ENCODE measurements at regions not wholly inside any gene's neighbourhood (a gene's known extent, or its start where the extent isn't known, plus 50 kb on each side); places are given as distances from the start of the nearest gene placed in this dataset.

DNA sequence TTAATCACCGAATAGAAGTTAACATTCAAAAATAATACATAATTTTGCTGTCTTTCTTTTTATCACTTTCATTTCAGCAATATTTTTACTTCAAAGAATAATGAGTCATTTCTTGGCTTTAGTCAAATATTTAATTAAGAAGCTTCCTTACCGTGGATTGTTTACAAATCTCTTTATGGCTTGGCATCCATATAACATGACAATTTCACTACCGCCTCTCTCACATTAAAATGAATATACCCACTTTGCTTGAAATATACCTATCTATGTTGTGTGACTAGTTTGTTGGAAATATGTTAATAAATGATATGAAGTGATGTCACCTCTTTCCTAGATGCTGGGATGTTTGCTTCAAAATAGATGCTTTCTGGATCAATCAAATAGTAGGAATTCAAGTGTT, 1203.9 kb downstream of the AMY1C start:
- Histone ChIP-seq H3K36me3 (ENCODE audit: control insufficient read depth, insufficient read depth, low read length) (no peaks in the 10 kb centered on the region), H3K27me3 (ENCODE audit: control insufficient read depth, insufficient read depth, low read length) (no peaks in the 10 kb centered on the region), H3K4me3 (ENCODE audit: low read depth, low read length) (no peak overlapping the region)
- no peak for DNase-seq (ENCODE audit: low read depth)
- TF ChIP-seq, protein P1, sequence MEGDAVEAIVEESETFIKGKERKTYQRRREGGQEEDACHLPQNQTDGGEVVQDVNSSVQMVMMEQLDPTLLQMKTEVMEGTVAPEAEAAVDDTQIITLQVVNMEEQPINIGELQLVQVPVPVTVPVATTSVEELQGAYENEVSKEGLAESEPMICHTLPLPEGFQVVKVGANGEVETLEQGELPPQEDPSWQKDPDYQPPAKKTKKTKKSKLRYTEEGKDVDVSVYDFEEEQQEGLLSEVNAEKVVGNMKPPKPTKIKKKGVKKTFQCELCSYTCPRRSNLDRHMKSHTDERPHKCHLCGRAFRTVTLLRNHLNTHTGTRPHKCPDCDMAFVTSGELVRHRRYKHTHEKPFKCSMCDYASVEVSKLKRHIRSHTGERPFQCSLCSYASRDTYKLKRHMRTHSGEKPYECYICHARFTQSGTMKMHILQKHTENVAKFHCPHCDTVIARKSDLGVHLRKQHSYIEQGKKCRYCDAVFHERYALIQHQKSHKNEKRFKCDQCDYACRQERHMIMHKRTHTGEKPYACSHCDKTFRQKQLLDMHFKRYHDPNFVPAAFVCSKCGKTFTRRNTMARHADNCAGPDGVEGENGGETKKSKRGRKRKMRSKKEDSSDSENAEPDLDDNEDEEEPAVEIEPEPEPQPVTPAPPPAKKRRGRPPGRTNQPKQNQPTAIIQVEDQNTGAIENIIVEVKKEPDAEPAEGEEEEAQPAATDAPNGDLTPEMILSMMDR (IDR thresholded peaks at IDR 0.05; ENCODE audit: insufficient read depth, low read length, poor library complexity, severe bottlenecking): no peak

DNA sequence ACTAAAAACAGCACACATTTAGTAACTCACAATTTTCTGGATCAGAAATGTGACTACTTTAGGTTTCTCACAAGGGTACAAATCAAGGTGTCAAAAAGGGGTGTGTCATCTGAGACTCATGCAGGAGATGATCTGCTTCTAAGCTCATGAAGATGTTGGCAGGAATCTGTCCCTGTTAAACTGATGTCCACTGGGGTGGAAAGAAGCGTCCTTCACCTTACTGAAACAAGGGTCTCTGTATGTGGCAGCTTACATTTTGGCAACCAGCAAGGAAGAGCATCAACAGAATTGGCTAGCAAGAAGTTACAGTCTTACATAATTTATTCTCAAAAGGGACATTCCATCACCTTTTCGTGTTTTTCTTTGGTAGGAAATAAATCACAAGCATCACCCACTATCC, 1223.8 kb downstream of the AMY1C start:
- H3K27me3 ChIP-seq (ENCODE audit: control insufficient read depth, insufficient read depth, low read length): no peaks in the 10 kb centered on the region
- TF ChIP-seq, protein P1 (IDR thresholded peaks at IDR 0.05; ENCODE audit: insufficient read depth, low read length, poor library complexity, severe bottlenecking): no peak
- H3K4me3 ChIP-seq (ENCODE audit: low read depth, low read length): no peak overlapping the region
- no peak for DNase-seq (ENCODE audit: low read depth)
- no peaks in the 10 kb centered on the region for H3K36me3 ChIP-seq (ENCODE audit: control insufficient read depth, insufficient read depth, low read length)

DNA sequence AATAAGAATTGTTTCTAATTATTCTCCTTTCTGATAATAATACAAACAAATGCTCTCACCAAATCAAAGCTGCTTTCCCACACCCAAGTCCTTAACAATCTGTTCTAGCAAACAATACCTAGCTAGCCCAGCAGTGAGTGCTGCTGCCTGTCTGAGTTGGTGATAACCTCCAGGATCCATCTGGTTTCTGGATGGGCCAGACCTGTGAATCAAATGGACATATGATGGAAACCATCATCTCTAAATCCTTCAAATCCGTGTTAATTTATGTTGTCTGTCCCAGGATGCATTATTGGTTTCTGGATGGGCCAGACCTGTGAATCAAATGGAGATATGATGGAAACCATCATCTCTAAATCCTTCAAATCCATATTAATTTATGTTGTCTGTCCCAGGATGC, 1230.0 kb downstream of the AMY1C start:
- DNase-seq (ENCODE audit: low read depth): no peak
- H3K27me3 ChIP-seq (ENCODE audit: control insufficient read depth, insufficient read depth, low read length): no peaks in the 10 kb centered on the region
- H3K36me3 ChIP-seq (ENCODE audit: control insufficient read depth, insufficient read depth, low read length): no peaks in the 10 kb centered on the region
- H3K4me3 ChIP-seq (ENCODE audit: low read depth, low read length): no peak overlapping the region
- TF ChIP-seq, protein P1 (IDR thresholded peaks at IDR 0.05; ENCODE audit: insufficient read depth, low read length, poor library complexity, severe bottlenecking): no peak

DNA sequence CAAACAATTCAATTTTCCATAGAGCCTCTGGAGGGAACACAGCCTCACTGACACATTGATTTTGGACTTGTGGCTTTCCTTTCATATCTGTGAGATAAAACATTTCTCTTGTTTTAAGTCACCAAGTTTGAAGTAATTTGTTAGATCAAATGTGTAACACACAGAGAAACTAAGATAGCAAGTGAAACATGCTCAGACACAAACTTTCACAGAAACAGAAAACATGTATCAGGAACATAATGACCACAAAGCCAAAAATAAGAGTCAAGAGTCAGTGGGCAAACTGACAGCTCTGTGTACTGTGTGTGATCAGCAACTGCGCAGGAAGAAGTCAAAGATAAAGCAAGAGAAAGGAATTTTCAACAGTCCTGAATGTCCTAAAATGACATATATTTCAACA, 1237.5 kb downstream of the AMY1C start:
- TF ChIP-seq, protein P1 (IDR thresholded peaks at IDR 0.05; ENCODE audit: insufficient read depth, low read length, poor library complexity, severe bottlenecking): no peak
- DNase-seq (ENCODE audit: low read depth): no peak

DNA sequence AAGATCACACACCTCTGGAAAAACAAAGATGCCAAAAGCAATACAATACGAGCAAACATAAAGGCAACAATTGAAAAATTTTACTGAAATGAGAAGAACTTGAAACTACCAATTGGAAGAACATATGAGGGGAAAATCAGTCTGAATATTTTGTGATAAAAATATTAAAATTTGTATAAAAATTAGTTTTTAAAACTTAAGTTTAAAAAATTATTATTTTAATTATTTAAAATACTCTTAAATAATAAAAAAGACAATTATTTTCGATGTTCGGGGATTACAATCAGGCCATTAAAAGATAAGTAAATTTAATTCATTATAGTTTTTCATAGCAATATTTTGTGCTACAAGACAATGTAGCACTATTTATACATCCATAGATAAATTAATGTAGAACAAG, 1239.3 kb downstream of the AMY1C start:
- H3K36me3 ChIP-seq (ENCODE audit: control insufficient read depth, insufficient read depth, low read length): no peaks in the 10 kb centered on the region
- TF ChIP-seq, protein P1 (IDR thresholded peaks at IDR 0.05; ENCODE audit: insufficient read depth, low read length, poor library complexity, severe bottlenecking): no peak
- H3K4me3 ChIP-seq (ENCODE audit: low read depth, low read length): no peak overlapping the region
- no peaks in the 10 kb centered on the region for H3K27me3 ChIP-seq (ENCODE audit: control insufficient read depth, insufficient read depth, low read length)
- no peak for DNase-seq (ENCODE audit: low read depth)

More for the DNA sequence above, 1237.5 kb downstream of the AMY1C start:
- Histone ChIP-seq H3K36me3 (ENCODE audit: control insufficient read depth, insufficient read depth, low read length) (no peaks in the 10 kb centered on the region), H3K4me3 (ENCODE audit: low read depth, low read length) (no peak overlapping the region), H3K27me3 (ENCODE audit: control insufficient read depth, insufficient read depth, low read length) (no peaks in the 10 kb centered on the region)

DNA sequence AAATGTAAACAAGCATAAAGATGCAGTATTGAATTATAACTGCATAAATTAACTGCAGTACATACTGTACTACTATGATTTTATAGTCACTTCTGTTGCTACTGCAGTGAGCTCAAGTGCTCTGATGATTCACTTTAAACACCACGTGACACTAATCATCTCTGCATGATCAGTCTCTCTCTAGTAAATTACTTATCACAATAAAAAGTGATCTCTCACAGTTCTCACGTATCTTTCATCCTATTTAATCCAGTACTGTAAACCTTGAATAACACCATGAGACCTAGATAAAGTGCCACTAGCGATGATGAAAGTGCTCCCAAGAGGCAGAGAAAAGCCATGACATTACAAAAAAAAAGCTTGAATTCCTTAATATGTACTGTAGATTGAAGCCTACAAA, 1242.0 kb downstream of the AMY1C start:
- TF ChIP-seq, protein P1 (IDR thresholded peaks at IDR 0.05; ENCODE audit: insufficient read depth, low read length, poor library complexity, severe bottlenecking): no peak
- DNase-seq (ENCODE audit: low read depth): no peak
- no peak overlapping the region for H3K4me3 ChIP-seq (ENCODE audit: low read depth, low read length)

More for the DNA sequence above, 1242.0 kb downstream of the AMY1C start:
- Histone ChIP-seq H3K36me3 (ENCODE audit: control insufficient read depth, insufficient read depth, low read length) (no peaks in the 10 kb centered on the region), H3K27me3 (ENCODE audit: control insufficient read depth, insufficient read depth, low read length) (no peaks in the 10 kb centered on the region)
